Peyer's patch (tissue), 4 donors: ENCODE measurements at regions not wholly inside any gene's neighbourhood (a gene's known extent, or its start where the extent isn't known, plus 50 kb on each side); places are given as distances from the start of the nearest gene placed in this dataset.

Source experiments
- DNase-seq, 3 donors: peaks; one replicate each; pipeline ENCODE4 v3.0.0-alpha.2; 2017 to 2019
- H3K27ac ChIP-seq, 4 donors: fragments of 200-600 bp; sonication (generic); one replicate each; pipeline ENCODE4 v1.5.1; 2016 to 2019
- H3K27me3 ChIP-seq, 2 donors: fragments of 200-600 bp; sonication (generic); one replicate each; pipeline ENCODE4 v1.5.1; 2019
- H3K36me3 ChIP-seq, 3 donors: fragments of 200-600 bp; sonication (generic); one replicate each; pipeline ENCODE4 v1.5.1; 2016 to 2019
- H3K4me1 ChIP-seq, 4 donors: fragments of 200-600 bp; sonication (generic); one replicate each; pipeline ENCODE4 v1.5.1; 2016 to 2019
- H3K4me3 ChIP-seq, 4 donors: fragments of 200-600 bp; sonication (generic); 1 replicate in 3 of 4; 2 replicates in 1 of 4; pipeline ENCODE4 v1.5.1; 2016 to 2019; ENCODE audit warnings: mild to moderate bottlenecking in 1 of 4
- H3K9me3 ChIP-seq, 4 donors: fragments of 200-600 bp; sonication (generic); one replicate each; pipeline ENCODE4 v1.5.1; 2016 to 2019; ENCODE audit warnings: mild to moderate bottlenecking in 1 of 4
- POLR2A ChIP-seq, 2 donors: fragments of 450-650 bp; IDR thresholded peaks; one replicate each; pipeline ENCODE4 v1.5.1; 2017; ENCODE audit warnings: antibody characterized with exemption in 2 of 2, mild to moderate bottlenecking in 2 of 2, moderate library complexity in 2 of 2
- TF ChIP-seq, protein P1 (sequence below), 6 experiments: fragments of 450-650 bp in 4 of 6; fragments of 200-600 bp in 2 of 6; sonication (generic) in 1 of 6; IDR thresholded peaks; one replicate each; pipeline ENCODE4 v1.5.1; 2017 to 2019; ENCODE audit warnings: antibody characterized with exemption in 6 of 6, mild to moderate bottlenecking in 3 of 6, moderate library complexity in 1 of 6

- TF ChIP-seq, protein P1, sequence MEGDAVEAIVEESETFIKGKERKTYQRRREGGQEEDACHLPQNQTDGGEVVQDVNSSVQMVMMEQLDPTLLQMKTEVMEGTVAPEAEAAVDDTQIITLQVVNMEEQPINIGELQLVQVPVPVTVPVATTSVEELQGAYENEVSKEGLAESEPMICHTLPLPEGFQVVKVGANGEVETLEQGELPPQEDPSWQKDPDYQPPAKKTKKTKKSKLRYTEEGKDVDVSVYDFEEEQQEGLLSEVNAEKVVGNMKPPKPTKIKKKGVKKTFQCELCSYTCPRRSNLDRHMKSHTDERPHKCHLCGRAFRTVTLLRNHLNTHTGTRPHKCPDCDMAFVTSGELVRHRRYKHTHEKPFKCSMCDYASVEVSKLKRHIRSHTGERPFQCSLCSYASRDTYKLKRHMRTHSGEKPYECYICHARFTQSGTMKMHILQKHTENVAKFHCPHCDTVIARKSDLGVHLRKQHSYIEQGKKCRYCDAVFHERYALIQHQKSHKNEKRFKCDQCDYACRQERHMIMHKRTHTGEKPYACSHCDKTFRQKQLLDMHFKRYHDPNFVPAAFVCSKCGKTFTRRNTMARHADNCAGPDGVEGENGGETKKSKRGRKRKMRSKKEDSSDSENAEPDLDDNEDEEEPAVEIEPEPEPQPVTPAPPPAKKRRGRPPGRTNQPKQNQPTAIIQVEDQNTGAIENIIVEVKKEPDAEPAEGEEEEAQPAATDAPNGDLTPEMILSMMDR (IDR thresholded peaks at IDR 0.05), result no peak
- TF ChIP-seq POLR2A (IDR thresholded peaks at IDR 0.05), result no peak
- DNase-seq, result no peak
- H3K4me3 ChIP-seq, result no peak overlapping the region
- no peak overlapping the region for H3K27ac ChIP-seq
- H3K27me3 ChIP-seq, result no peaks in the 10 kb centered on the region
- H3K9me3 ChIP-seq, result no peaks in the 10 kb centered on the region
- H3K36me3 ChIP-seq, result no peaks in the 10 kb centered on the region
- H3K4me1 ChIP-seq, result no peaks in the 10 kb centered on the region
Measured at GRCh38 chr4:116480546-116480945, 604.8 kb downstream of the TRAM1L1 start.

- no peaks in the 10 kb centered on the region for H3K9me3 ChIP-seq
- H3K4me3 ChIP-seq, result no peak overlapping the region
- TF ChIP-seq POLR2A (IDR thresholded peaks at IDR 0.05), result no peak
- TF ChIP-seq, protein P1 (IDR thresholded peaks at IDR 0.05), result no peak
- no peak overlapping the region for H3K27ac ChIP-seq
- H3K4me1 ChIP-seq, result no peaks in the 10 kb centered on the region
- H3K27me3 ChIP-seq, result no peaks in the 10 kb centered on the region
- H3K36me3 ChIP-seq, result no peaks in the 10 kb centered on the region
- DNase-seq, result no peak
Measured at GRCh38 chr4:116478343-116478742, 607.0 kb downstream of the TRAM1L1 start.

- no peak overlapping the region for H3K4me3 ChIP-seq
- H3K9me3 ChIP-seq, result no peaks in the 10 kb centered on the region
- no peaks in the 10 kb centered on the region for H3K4me1 ChIP-seq
- H3K27ac ChIP-seq, result no peak overlapping the region
- DNase-seq, result no peak
- H3K36me3 ChIP-seq, result no peaks in the 10 kb centered on the region
- H3K27me3 ChIP-seq, result no peaks in the 10 kb centered on the region
- TF ChIP-seq, protein P1 (IDR thresholded peaks at IDR 0.05), result no peak
- TF ChIP-seq POLR2A (IDR thresholded peaks at IDR 0.05), result no peak
Measured at GRCh38 chr4:116469582-116469981, 615.8 kb downstream of the TRAM1L1 start.

DNA sequence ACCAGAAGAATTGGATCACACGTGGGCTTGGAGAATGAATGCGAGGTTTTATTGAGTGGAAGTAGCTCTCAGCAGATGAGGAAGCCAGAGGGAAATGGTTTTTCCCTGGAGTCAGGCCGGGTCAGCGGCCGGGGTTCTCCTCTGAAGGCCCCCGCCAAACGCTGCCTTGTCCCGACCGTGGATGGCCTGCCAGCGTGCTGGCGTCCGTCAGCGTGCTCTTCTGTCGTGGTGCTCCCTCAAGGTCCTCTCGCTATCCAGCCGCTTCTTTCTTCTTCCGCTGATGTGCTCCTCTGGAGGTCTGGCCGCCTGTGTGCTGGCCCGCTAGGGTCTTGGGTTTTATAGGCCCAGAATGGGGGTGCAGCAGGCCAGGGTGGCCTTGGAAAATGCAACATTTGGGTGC is 632.2 kb downstream of the TRAM1L1 start:
- Histone ChIP-seq H3K27me3 (no peaks in the 10 kb centered on the region), H3K4me3 (no peak overlapping the region), H3K9me3 (no peaks in the 10 kb centered on the region), H3K36me3 (no peaks in the 10 kb centered on the region), H3K27ac (no peak overlapping the region), H3K4me1 (no peaks in the 10 kb centered on the region)
- DNase-seq, result no peak
- TF ChIP-seq, protein P1 (IDR thresholded peaks at IDR 0.05), result no peak
- TF ChIP-seq POLR2A (IDR thresholded peaks at IDR 0.05), result no peak

DNA sequence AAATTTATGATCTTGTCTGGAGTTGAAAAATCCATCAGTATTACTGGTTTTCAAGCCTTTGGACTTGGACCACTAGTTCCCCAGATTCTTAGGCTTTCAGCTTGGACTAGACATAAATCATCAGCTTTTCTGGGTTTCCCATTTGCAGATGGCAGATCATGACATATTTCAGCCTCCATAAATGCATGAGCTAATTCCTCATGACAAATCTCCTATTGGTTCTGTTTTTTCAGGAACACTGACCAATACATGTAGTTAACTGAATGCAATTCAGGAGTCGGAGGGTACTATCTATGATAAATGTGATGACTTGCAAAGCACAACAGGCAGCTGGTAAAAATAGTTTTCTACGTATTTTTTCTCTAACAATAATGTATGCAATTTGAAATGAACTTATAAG is 635.6 kb downstream of the TRAM1L1 start:
- Histone ChIP-seq H3K4me3 (no peak overlapping the region), H3K4me1 (no peaks in the 10 kb centered on the region)
- no peak for DNase-seq

More for the DNA sequence above, 635.6 kb downstream of the TRAM1L1 start:
- H3K27me3 ChIP-seq, result no peaks in the 10 kb centered on the region
- H3K36me3 ChIP-seq, result no peaks in the 10 kb centered on the region
- no peak for TF ChIP-seq POLR2A (IDR thresholded peaks at IDR 0.05)
- TF ChIP-seq, protein P1 (IDR thresholded peaks at IDR 0.05), result no peak
- no peak overlapping the region for H3K27ac ChIP-seq
- H3K9me3 ChIP-seq, result no peaks in the 10 kb centered on the region
